Heart left ventricle (tissue), 13 donors: ENCODE measurements at regions not wholly inside any gene's neighbourhood (a gene's known extent, or its start where the extent isn't known, plus 50 kb on each side); places are given as distances from the start of the nearest gene placed in this dataset.

ENCODE experiments used
- POLR2A ChIP-seq, 2 donors: fragments of 450-650 bp; IDR thresholded peaks; one replicate each; pipeline ENCODE4 v1.6.1; 2017; ENCODE audit warnings: antibody characterized with exemption in 2 of 2, mild to moderate bottlenecking in 2 of 2, moderate library complexity in 2 of 2
- TF ChIP-seq, protein P1 (sequence below), 12 donors: fragments of 200-600 bp; sonication (generic) in 4 of 12; IDR thresholded peaks; one replicate each; pipeline versions ENCODE4 v1.5.0 to v1.8.0; 2018 to 2022; ENCODE audit warnings: antibody characterized with exemption in 12 of 12, mild to moderate bottlenecking in 5 of 12
- donor health status: ischemic (EF 13 %, LVEDD 7.1; RV severe dilation, severe dysfunction).
- donor health status: DM: no; HTN: yes; CAD: no.
- donor health status: DM: no; HTN: no; CAD: no.
- donor health status: ischemic (EF 25% LVEDD 6.9; RV normal size, moderate dysfunction).
- donor health status: ischemic (EF 25% LVEDD 5.7; RV mildly dilated, moderate dysfunction).
- donor health status: ischemic (EF 35%, LVEDD 5.7; RV mildly dilated, moderate dysfunction).
- donor health status: nonischemic (EF 11% LVEDD 7.7; RV severe dilation, severe dysfunction).
- donor health status: DM: yes; HTN: yes; CAD: no.
- donor health status: PGD.
- donor health status: ischemic (EF 29% LVEDD 5.4; RV normal size, mild dysfunction).
- donor health status: nonischemic (EF 23%, LVEDD 6.1; RV moderate dilation, normal function).

DNA sequence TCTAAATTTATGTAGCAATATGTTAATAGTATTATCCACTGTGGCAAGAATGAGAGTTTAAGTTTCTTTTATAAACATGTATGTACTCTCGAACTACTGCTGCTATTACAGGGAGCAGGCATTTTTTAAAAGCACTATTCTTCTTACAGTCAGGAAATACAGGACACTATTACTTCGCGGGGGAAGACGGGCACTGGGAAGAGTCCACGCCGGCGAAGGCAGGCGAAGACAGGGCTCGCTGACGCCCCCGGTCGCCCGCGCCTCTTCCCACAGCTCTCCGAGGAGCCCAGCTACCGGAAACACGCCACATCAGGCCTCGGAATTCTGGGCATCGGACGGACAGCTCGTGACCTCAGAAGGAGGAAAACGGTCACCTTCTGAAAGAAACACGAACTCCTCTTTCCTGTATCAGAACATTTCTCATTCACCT is 90.2 kb downstream of the FAM161A start:
- TF ChIP-seq, protein P1, sequence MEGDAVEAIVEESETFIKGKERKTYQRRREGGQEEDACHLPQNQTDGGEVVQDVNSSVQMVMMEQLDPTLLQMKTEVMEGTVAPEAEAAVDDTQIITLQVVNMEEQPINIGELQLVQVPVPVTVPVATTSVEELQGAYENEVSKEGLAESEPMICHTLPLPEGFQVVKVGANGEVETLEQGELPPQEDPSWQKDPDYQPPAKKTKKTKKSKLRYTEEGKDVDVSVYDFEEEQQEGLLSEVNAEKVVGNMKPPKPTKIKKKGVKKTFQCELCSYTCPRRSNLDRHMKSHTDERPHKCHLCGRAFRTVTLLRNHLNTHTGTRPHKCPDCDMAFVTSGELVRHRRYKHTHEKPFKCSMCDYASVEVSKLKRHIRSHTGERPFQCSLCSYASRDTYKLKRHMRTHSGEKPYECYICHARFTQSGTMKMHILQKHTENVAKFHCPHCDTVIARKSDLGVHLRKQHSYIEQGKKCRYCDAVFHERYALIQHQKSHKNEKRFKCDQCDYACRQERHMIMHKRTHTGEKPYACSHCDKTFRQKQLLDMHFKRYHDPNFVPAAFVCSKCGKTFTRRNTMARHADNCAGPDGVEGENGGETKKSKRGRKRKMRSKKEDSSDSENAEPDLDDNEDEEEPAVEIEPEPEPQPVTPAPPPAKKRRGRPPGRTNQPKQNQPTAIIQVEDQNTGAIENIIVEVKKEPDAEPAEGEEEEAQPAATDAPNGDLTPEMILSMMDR (IDR thresholded peaks at IDR 0.05), result peak in 7 of 12 donors; percentile 18 to 56 (median 31)
- TF ChIP-seq POLR2A (IDR thresholded peaks at IDR 0.05), result no peak
